Kidney (tissue), 13 donors: ENCODE measurements at regions not wholly inside any gene's neighbourhood (a gene's known extent, or its start where the extent isn't known, plus 50 kb on each side); places are given as distances from the start of the nearest gene placed in this dataset.

Experiments
- DNase-seq, 5 donors: peaks; one replicate each; pipeline ENCODE4 v3.0.0-alpha.2; 2013 to 2020
- FAIRE-seq: peaks from 2 replicates; lab custom pipeline; 2012; peaks lifted over from hg19 to GRCh38; lab: Jason Lieb, UNC
- H3K27ac ChIP-seq, 2 donors: one replicate each; pipeline ENCODE4 v1.7.0; 2013; ENCODE audit warnings: low read depth in 2 of 2, low read length in 2 of 2, inconsistent platforms in 1 of 2
- H3K27me3 ChIP-seq: one replicate; pipeline ENCODE4 v1.7.1; 2013; ENCODE audit warnings: low read length, inconsistent platforms; ENCODE audit not compliant: control insufficient read depth, insufficient read depth
- H3K36me3 ChIP-seq, 3 donors: one replicate each; pipeline versions ENCODE4 v1.7.0 to v1.7.1; 2013; ENCODE audit warnings: low read length in 3 of 3, control low read depth in 1 of 3, inconsistent platforms in 1 of 3; ENCODE audit not compliant: insufficient read depth in 3 of 3, control insufficient read depth in 2 of 3
- H3K4me1 ChIP-seq, 3 donors: one replicate each; pipeline versions ENCODE4 v1.7.0 to v1.7.1; 2013; ENCODE audit warnings: low read length in 3 of 3, inconsistent platforms in 1 of 3, low read depth in 1 of 3; ENCODE audit not compliant: control insufficient read depth in 2 of 3, insufficient read depth in 2 of 3
- H3K4me3 ChIP-seq, 3 donors: one replicate each; pipeline versions ENCODE4 v1.7.0 to v1.8.1; 2013; ENCODE audit warnings: low read length in 3 of 3, control low read depth in 1 of 3, inconsistent platforms in 1 of 3
- H3K9ac ChIP-seq, 3 donors: one replicate each; pipeline versions ENCODE4 v1.7.0 to v1.7.1; 2013; ENCODE audit warnings: low read length in 3 of 3, control low read depth in 1 of 3, inconsistent platforms in 1 of 3
- H3K9me3 ChIP-seq, 3 donors: one replicate each; pipeline versions ENCODE4 v1.7.0 to v1.7.1; 2013; ENCODE audit warnings: low read length in 3 of 3, control low read depth in 1 of 3, inconsistent platforms in 1 of 3; ENCODE audit not compliant: control insufficient read depth in 2 of 3, insufficient read depth in 1 of 3
- intact Hi-C: fragments of 100-400 bp; cut with DNase I; formaldehyde crosslinking; loops from one replicate; pipeline ENCODE4 v1.11.1; 2022
- TF ChIP-seq, protein P1 (sequence below): IDR thresholded peaks from 3 replicates; pipeline ENCODE4 v1.5.1; 2012; ENCODE audit warnings: mild to moderate bottlenecking, moderate library complexity, borderline replicate concordance; ENCODE audit not compliant: insufficient read depth; ENCODE audit errors: extremely low read depth
- donor health status: control.
- donor health status: control.
- donor health status: control.
- donor health status: control.
- donor health status: control.
- donor health status: DM: yes; HTN: yes; CAD: no.
- donor health status: Normal renal cell carcinoma (clear cell type).

DNA sequence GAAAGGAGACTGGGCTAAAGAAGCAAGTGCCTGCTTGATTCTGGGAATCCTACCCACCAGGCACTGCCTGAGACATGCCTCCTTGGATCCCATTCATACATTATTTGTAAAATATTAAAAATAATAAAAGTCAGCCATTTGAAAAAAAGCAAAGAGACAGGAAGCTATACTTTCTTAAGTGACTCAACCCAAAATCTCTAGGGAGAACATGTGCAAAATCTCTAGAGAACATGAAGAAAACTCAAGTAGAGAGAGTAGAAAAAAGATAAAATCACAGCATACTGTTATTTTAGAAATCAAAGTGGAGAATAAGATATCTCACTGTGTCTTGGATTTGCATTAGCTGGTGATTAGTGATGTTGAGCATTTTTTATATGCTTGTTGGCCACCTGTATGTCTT lies 197.2 kb upstream of the GGTLC1 start:
- H3K4me3 ChIP-seq = no peak overlapping the region
- no peaks in the 10 kb centered on the region for H3K36me3 ChIP-seq
- no peak for FAIRE-seq
- no peak overlapping the region for H3K27ac ChIP-seq
- H3K27me3 ChIP-seq = no peaks in the 10 kb centered on the region
- intact Hi-C loops = no loop called here
- H3K9ac ChIP-seq = no peak overlapping the region
- TF ChIP-seq, protein P1, sequence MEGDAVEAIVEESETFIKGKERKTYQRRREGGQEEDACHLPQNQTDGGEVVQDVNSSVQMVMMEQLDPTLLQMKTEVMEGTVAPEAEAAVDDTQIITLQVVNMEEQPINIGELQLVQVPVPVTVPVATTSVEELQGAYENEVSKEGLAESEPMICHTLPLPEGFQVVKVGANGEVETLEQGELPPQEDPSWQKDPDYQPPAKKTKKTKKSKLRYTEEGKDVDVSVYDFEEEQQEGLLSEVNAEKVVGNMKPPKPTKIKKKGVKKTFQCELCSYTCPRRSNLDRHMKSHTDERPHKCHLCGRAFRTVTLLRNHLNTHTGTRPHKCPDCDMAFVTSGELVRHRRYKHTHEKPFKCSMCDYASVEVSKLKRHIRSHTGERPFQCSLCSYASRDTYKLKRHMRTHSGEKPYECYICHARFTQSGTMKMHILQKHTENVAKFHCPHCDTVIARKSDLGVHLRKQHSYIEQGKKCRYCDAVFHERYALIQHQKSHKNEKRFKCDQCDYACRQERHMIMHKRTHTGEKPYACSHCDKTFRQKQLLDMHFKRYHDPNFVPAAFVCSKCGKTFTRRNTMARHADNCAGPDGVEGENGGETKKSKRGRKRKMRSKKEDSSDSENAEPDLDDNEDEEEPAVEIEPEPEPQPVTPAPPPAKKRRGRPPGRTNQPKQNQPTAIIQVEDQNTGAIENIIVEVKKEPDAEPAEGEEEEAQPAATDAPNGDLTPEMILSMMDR = no peak
- H3K9me3 ChIP-seq = peaks cover 1 to 4% (median 2%) of the 10 kb centered on the region in 3 donors
- no peak for DNase-seq
- no peaks in the 10 kb centered on the region for H3K4me1 ChIP-seq

DNA sequence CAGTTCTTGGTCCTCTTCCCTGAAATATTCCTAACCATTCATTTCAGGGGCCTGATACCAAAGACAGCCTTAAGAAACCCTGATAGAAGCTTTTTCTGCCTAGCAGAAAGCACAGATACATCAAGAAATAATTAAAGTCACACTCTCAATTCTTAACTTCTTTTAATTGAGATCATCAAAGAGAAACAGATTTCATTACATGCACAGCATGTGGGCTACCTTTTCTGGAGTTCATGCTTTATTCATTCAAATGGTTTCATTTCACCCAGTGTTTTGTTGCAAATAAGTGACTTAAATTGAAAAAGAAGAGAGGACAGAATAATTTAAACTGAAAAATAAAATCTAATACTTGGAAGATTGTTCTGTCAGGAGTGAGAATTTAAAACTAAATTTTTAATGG lies 192.6 kb upstream of the GGTLC1 start:
- Histone ChIP-seq H3K4me3 (no peak overlapping the region), H3K36me3 (no peaks in the 10 kb centered on the region), H3K9me3 (no peaks in the 10 kb centered on the region), H3K27ac (no peak overlapping the region), H3K9ac (no peak overlapping the region), H3K4me1 (no peaks in the 10 kb centered on the region), H3K27me3 (no peaks in the 10 kb centered on the region)
- no peak for DNase-seq
- intact Hi-C loops = no loop called here
- no peak for FAIRE-seq
- TF ChIP-seq, protein P1 = no peak

DNA sequence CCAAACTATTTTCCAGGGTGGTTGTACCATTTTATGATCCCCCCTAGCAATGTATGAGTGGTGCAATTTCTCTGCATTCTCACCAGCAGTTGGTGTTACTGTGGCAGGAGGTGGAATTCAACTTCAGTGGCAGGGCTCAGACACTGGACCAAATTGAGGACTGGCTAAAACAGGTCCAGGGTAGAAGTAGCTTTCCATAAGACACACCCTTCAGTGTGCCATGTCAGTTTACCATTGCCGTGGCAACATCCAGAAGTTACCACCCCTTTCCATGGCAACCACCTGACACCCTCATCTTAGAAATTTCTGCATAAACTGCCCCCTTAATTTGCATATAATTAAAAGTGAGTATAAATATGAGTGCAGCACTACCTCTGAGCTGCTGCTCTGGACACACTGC lies 180.7 kb upstream of the GGTLC1 start:
- Histone ChIP-seq H3K9ac (no peak overlapping the region), H3K4me3 (no peak overlapping the region), H3K4me1 (no peaks in the 10 kb centered on the region), H3K27ac (no peak overlapping the region), H3K27me3 (no peaks in the 10 kb centered on the region), H3K36me3 (no peaks in the 10 kb centered on the region), H3K9me3 (no peaks in the 10 kb centered on the region)
- DNase-seq = no peak
- TF ChIP-seq, protein P1 = no peak
- intact Hi-C loops = no loop called here
- FAIRE-seq = no peak

DNA sequence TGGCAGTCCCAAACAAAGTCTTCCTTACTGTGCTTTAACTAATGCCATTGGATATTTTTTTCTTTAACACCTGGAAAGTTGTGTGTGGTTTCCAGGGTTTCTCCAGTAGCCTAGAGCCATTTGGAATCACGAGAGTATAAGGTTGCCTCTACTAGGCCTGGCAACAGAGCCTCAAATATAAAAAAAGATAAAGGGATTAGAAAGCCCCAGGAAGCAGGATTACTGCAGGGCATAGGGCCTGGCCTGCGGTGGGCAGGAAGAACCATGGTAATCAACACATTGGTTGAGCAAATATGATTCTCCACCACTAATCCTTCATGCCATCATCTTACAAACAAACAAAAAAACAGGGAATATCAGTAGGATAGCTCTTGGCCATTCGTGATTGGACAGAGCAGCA lies 177.8 kb upstream of the GGTLC1 start:
- DNase-seq = no peak
- Histone ChIP-seq H3K9me3 (no peaks in the 10 kb centered on the region), H3K36me3 (no peaks in the 10 kb centered on the region), H3K9ac (no peak overlapping the region), H3K4me1 (no peaks in the 10 kb centered on the region), H3K4me3 (no peak overlapping the region), H3K27me3 (no peaks in the 10 kb centered on the region), H3K27ac (no peak overlapping the region)
- no peak for FAIRE-seq
- intact Hi-C loops = no loop called here
- TF ChIP-seq, protein P1 = no peak
